GM19351 (cell line): ENCODE measurements at regions not wholly inside any gene's neighbourhood (a gene's known extent, or its start where the extent isn't known, plus 50 kb on each side); places are given as distances from the start of the nearest gene placed in this dataset.
"Not testable (repeated sequence)": the region's sequence is repeated elsewhere in the genome, so short reads cannot be mapped to it uniquely, and the experiment has no call there.

ENCODE experiments used
- ATAC-seq: cut with Tn5 transposase; IDR thresholded peaks from one replicate; pipeline ENCODE4 v1.9.1; 2021; ENCODE audit warnings: mild to moderate bottlenecking, moderate library complexity; ENCODE audit not compliant: unreplicated experiment

GRCh38 chr2:195117011-195117410 is 540.0 kb upstream of the SLC39A10 start:
- ATAC-seq: no peak

- ATAC-seq: no peak
Observed at GRCh38 chr2:195115738-195116137, 541.3 kb upstream of the SLC39A10 start.

- ATAC-seq: no peak
Observed at GRCh38 chr2:195108182-195108581, 548.8 kb upstream of the SLC39A10 start.

- no peak for ATAC-seq
Observed at GRCh38 chr2:195106681-195107380, 550.2 kb upstream of the SLC39A10 start.

GRCh38 chr2:195105581-195105980 is 551.4 kb upstream of the SLC39A10 start:
- no peak for ATAC-seq

GRCh38 chr2:195094330-195094729 is 562.7 kb upstream of the SLC39A10 start:
- peak; percentile 55 for ATAC-seq

- ATAC-seq: no peak
Observed at GRCh38 chr2:195092341-195092740, 564.7 kb upstream of the SLC39A10 start.

- not testable (repeated sequence) for ATAC-seq
Observed at GRCh38 chr2:195072806-195073205, 584.2 kb upstream of the SLC39A10 start.

- no peak for ATAC-seq
Observed at GRCh38 chr2:195057001-195057400, 600.0 kb upstream of the SLC39A10 start.

GRCh38 chr2:195055996-195056395 is 601.0 kb upstream of the SLC39A10 start:
- no peak for ATAC-seq

- no peak for ATAC-seq
Observed at GRCh38 chr2:195051401-195051800, 605.6 kb upstream of the SLC39A10 start.

- peak; percentile 87 for ATAC-seq
Observed at GRCh38 chr2:195049372-195050031, 607.5 kb upstream of the SLC39A10 start.

- no peak for ATAC-seq
Observed at GRCh38 chr2:195047955-195048354, 609.1 kb upstream of the SLC39A10 start.

GRCh38 chr2:195044801-195045200 is 612.2 kb upstream of the SLC39A10 start:
- no peak for ATAC-seq

GRCh38 chr2:195038153-195038552 is 618.9 kb upstream of the SLC39A10 start:
- no peak for ATAC-seq

GRCh38 chr2:195037045-195037444 is 620.0 kb upstream of the SLC39A10 start:
- ATAC-seq: no peak

GRCh38 chr2:195031411-195031810 is 625.6 kb upstream of the SLC39A10 start:
- no peak for ATAC-seq

- ATAC-seq: peak; percentile 43
Observed at GRCh38 chr2:195029804-195030654, 627.0 kb upstream of the SLC39A10 start.

GRCh38 chr2:195027947-195028346 is 629.1 kb upstream of the SLC39A10 start:
- ATAC-seq: no peak

- ATAC-seq: no peak
Observed at GRCh38 chr2:195026261-195026660, 630.8 kb upstream of the SLC39A10 start.

GRCh38 chr2:195022508-195022830 is 634.6 kb upstream of the SLC39A10 start:
- no peak for ATAC-seq
